IPS DF 19.7 (cell line): ENCODE measurements at regions not wholly inside any gene's neighbourhood (a gene's known extent, or its start where the extent isn't known, plus 50 kb on each side); places are given as distances from the start of the nearest gene placed in this dataset.
"Not testable (repeated sequence)": the region's sequence is repeated elsewhere in the genome, so short reads cannot be mapped to it uniquely, and the experiment has no call there.

Source experiments
- DNase-seq: peaks from one replicate; pipeline ENCODE4 v3.0.0-alpha.2; 2013; ENCODE audit warnings: low read depth, low spot score

GRCh38 chr15:91414124-91414523 lies 314.1 kb downstream of the SV2B start:
- no peak for DNase-seq

GRCh38 chr15:91415258-91415657 lies 315.2 kb downstream of the SV2B start:
- DNase-seq: not testable (repeated sequence)

- DNase-seq: no peak
Measured at GRCh38 chr15:91420689-91421088, 320.6 kb downstream of the SV2B start.

GRCh38 chr15:91422797-91423196 lies 322.7 kb downstream of the SV2B start:
- DNase-seq: no peak

GRCh38 chr15:91424001-91424400 lies 323.9 kb downstream of the SV2B start:
- DNase-seq: no peak

- no peak for DNase-seq
Measured at GRCh38 chr15:91426412-91426811, 326.4 kb downstream of the SV2B start.

GRCh38 chr15:91429973-91430372 lies 329.9 kb downstream of the SV2B start:
- DNase-seq: no peak

GRCh38 chr15:91431041-91431715 lies 331.1 kb downstream of the SV2B start:
- DNase-seq: no peak

- no peak for DNase-seq
Measured at GRCh38 chr15:91435113-91435512, 335.1 kb downstream of the SV2B start.

GRCh38 chr15:91444656-91445055 lies 344.6 kb downstream of the SV2B start:
- DNase-seq: no peak

- no peak for DNase-seq
Measured at GRCh38 chr15:91445695-91446228, 345.7 kb downstream of the SV2B start.

GRCh38 chr15:91447991-91448644 lies 348.1 kb downstream of the SV2B start:
- DNase-seq: no peak

- DNase-seq: not testable (repeated sequence)
Measured at GRCh38 chr15:91453376-91453775, 353.3 kb downstream of the SV2B start.

- no peak for DNase-seq
Measured at GRCh38 chr15:91456251-91456718, 356.2 kb downstream of the SV2B start.

GRCh38 chr15:91456921-91457320 lies 356.9 kb downstream of the SV2B start:
- no peak for DNase-seq

GRCh38 chr15:91461377-91461776 lies 361.3 kb downstream of the SV2B start:
- no peak for DNase-seq

- no peak for DNase-seq
Measured at GRCh38 chr15:91465086-91465485, 365.0 kb downstream of the SV2B start.

- no peak for DNase-seq
Measured at GRCh38 chr15:91465696-91466095, 365.6 kb downstream of the SV2B start.

GRCh38 chr15:91468871-91469580 lies 369.0 kb downstream of the SV2B start:
- no peak for DNase-seq

GRCh38 chr15:91469632-91470567 lies 369.8 kb downstream of the SV2B start:
- DNase-seq: no peak

GRCh38 chr15:91471468-91471867 lies 371.4 kb downstream of the SV2B start:
- no peak for DNase-seq
